A549 (cell line): ENCODE measurements at regions not wholly inside any gene's neighbourhood (a gene's known extent, or its start where the extent isn't known, plus 50 kb on each side); places are given as distances from the start of the nearest gene placed in this dataset.

ENCODE experiments used
- ATAC-seq, 2 experiments: fragments of 200-7000 bp in 1 of 2; fragments of >200 bp in 1 of 2; cut with Nextera tagmentation in 1 of 2; cut with Tn5 transposase in 1 of 2; 3 replicates each; pipeline versions ENCODE4 v1.8.0 to v1.9.1; 2018 to 2020; ENCODE audit warnings: mild to moderate bottlenecking in 1 of 2, moderate library complexity in 1 of 2
- CTCF ChIA-PET: fragments of 300-600 bp; sonication (Branson Sonifier 250); formaldehyde crosslinking; extraction: SDS; loops from one replicate; lab custom pipeline; 2021; ENCODE audit warnings: antibody characterized with exemption, inconsistent platforms; lab: Yijun Ruan, JAX
- POLR2A ChIA-PET: fragments of 350-600 bp; formaldehyde crosslinking; extraction: SDS; loops from one replicate; lab custom pipeline; 2021; ENCODE audit warnings: antibody characterized with exemption, inconsistent platforms; lab: Yijun Ruan, JAX
- DNase-seq, 2 experiments: peaks; one replicate each; pipeline versions ENCODE4 v3.0.0 to v3.0.0-alpha.2; 2011 to 2016; ENCODE audit warnings: low read depth in 1 of 2, low spot score in 1 of 2
- FAIRE-seq: peaks from 2 replicates; lab custom pipeline; 2011; peaks lifted over from hg19 to GRCh38; lab: Jason Lieb, UNC
- H3K27ac ChIP-seq, 2 experiments: fragments of >200 bp; sonication (Bioruptor Twin); formaldehyde crosslinking; 3 replicates each; pipeline ENCODE4 v1.5.1; 2016 to 2017
- H3K4me1 ChIP-seq: fragments of >200 bp; sonication (Bioruptor Twin); formaldehyde crosslinking; 3 replicates; pipeline ENCODE4 v1.6.1; 2016
- H3K4me2 ChIP-seq: fragments of >200 bp; sonication (Bioruptor Twin); formaldehyde crosslinking; 3 replicates; pipeline ENCODE4 v1.6.1; 2016
- H3K4me3 ChIP-seq: fragments of >200 bp; sonication (Bioruptor Twin); formaldehyde crosslinking; 3 replicates; pipeline ENCODE4 v1.5.1; 2016
- H3K9me3 ChIP-seq: fragments of >200 bp; sonication (Bioruptor Twin); formaldehyde crosslinking; 3 replicates; pipeline ENCODE4 v1.6.1; 2016
- ATOH8 ChIP-seq: fragments of 250-450 bp; sonication (Bioruptor Pico); IDR thresholded peaks from 2 replicates; pipeline ENCODE4 v1.5.0; 2020; ENCODE audit warnings: low read depth, mild to moderate bottlenecking, moderate library complexity
- CHD2 ChIP-seq: fragments of 150-350 bp; IDR thresholded peaks from 2 replicates; pipeline ENCODE4 v1.6.1; 2014; ENCODE audit warnings: low read length; ENCODE audit not compliant: partially characterized antibody
- CHD4 ChIP-seq: fragments of 200-600 bp; sonication (generic); IDR thresholded peaks from 2 replicates; pipeline ENCODE4 v1.6.1; 2016; ENCODE audit warnings: antibody characterized with exemption, mild to moderate bottlenecking, borderline replicate concordance
- EP300 ChIP-seq, 2 experiments: fragments of >200 bp; sonication (Bioruptor Twin); formaldehyde crosslinking; IDR thresholded peaks; 2 replicates in 1 of 2; 3 replicates in 1 of 2; pipeline ENCODE4 v1.6.1; 2016 to 2017
- FOSB ChIP-seq: fragments of 250-450 bp; sonication (Bioruptor Pico); IDR thresholded peaks from 2 replicates; pipeline ENCODE4 v1.5.0; 2020; ENCODE audit warnings: mild to moderate bottlenecking, moderate library complexity
- FOXS1 ChIP-seq: fragments of 250-450 bp; sonication (Bioruptor Pico); IDR thresholded peaks from 2 replicates; pipeline ENCODE4 v1.5.0; 2020; ENCODE audit warnings: mild to moderate bottlenecking, moderate library complexity
- GATA3 ChIP-seq: IDR thresholded peaks from 2 replicates; pipeline ENCODE4 v1.6.1; 2012; ENCODE audit warnings: borderline replicate concordance
- HEYL ChIP-seq: fragments of 250-450 bp; sonication (Bioruptor Pico); IDR thresholded peaks from 2 replicates; pipeline ENCODE4 v1.8.0; 2021; ENCODE audit warnings: mild to moderate bottlenecking, moderate library complexity
- HOXB13 ChIP-seq: fragments of 250-450 bp; sonication (Bioruptor Pico); IDR thresholded peaks from 2 replicates; pipeline ENCODE4 v1.5.0; 2020; ENCODE audit warnings: low read depth, mild to moderate bottlenecking, moderate library complexity
- HOXB5 ChIP-seq: fragments of 250-450 bp; sonication (Bioruptor Pico); IDR thresholded peaks from 2 replicates; pipeline ENCODE4 v1.5.0; 2020; ENCODE audit warnings: mild to moderate bottlenecking, moderate library complexity
- JUNB ChIP-seq: fragments of >200 bp; sonication (Bioruptor Twin); formaldehyde crosslinking; IDR thresholded peaks from 2 replicates; pipeline ENCODE4 v1.6.1; 2016
- KDM1A ChIP-seq: fragments of 200-600 bp; sonication (generic); IDR thresholded peaks from 2 replicates; pipeline ENCODE4 v1.6.1; 2016; ENCODE audit warnings: low read depth, mild to moderate bottlenecking
- PBX3 ChIP-seq: IDR thresholded peaks from 2 replicates; pipeline ENCODE4 v1.6.1; 2012
- POLR2AphosphoS2 ChIP-seq: conservative IDR thresholded peaks from 2 replicates; pipeline ENCODE4 v1.6.1; 2012; ENCODE audit warnings: low read length, improper control_type of control experiment, inconsistent platforms
- RFX5 ChIP-seq: fragments of 450-650 bp; IDR thresholded peaks from 2 replicates; pipeline ENCODE4 v1.7.1; 2014; ENCODE audit warnings: antibody characterized with exemption, mild to moderate bottlenecking, moderate library complexity
- SREBF2 ChIP-seq: fragments of 450-650 bp; IDR thresholded peaks from 2 replicates; pipeline ENCODE4 v1.6.1; 2014; ENCODE audit warnings: mild to moderate bottlenecking, moderate library complexity
- TP53 ChIP-seq: fragments of 250-450 bp; sonication (Bioruptor Pico); IDR thresholded peaks from 2 replicates; pipeline ENCODE4 v1.5.0; 2021; ENCODE audit warnings: mild to moderate bottlenecking, moderate library complexity
- ZC3H11A ChIP-seq: fragments of 450-650 bp; IDR thresholded peaks from 2 replicates; pipeline ENCODE4 v1.6.1; 2014; ENCODE audit warnings: antibody characterized with exemption, mild to moderate bottlenecking
- ZFP36 ChIP-seq: fragments of 450-650 bp; IDR thresholded peaks from 2 replicates; pipeline ENCODE4 v1.6.1; 2014; ENCODE audit warnings: borderline replicate concordance; ENCODE audit not compliant: partially characterized antibody
- WGBS: methylation state at CpG from one replicate; pipeline ENCODE4 v1.1.6; 2017; ENCODE audit errors: missing lambda C conversion rate; 5-methylcytosine and 5-hydroxymethylcytosine counted together
- TF ChIP-seq, protein P1 (sequence below): fragments of 450-650 bp; IDR thresholded peaks from 2 replicates; pipeline ENCODE4 v1.6.1; 2014; ENCODE audit warnings: antibody characterized with exemption

- 0 out of 3 replicates have a peak, but pooled peaks cover 2% of the 10 kb centered on the region for H3K9me3 ChIP-seq
- H3K27ac ChIP-seq: no peak overlapping the region
- POLR2A ChIA-PET: no interaction called here
- no peak overlapping the region for H3K4me2 ChIP-seq
- H3K4me3 ChIP-seq: no peak overlapping the region
- FAIRE-seq (no peak), DNase-seq (no peak), ATAC-seq (no peak)
- no peaks in the 10 kb centered on the region; the same call in 2 of the 3 replicates for H3K4me1 ChIP-seq
- CTCF ChIA-PET: interaction anchor here (0.5 kb wide), 1 partner anchor 73 kb away, joined by 3 read pairs; no protein-coding TSS in a partner anchor
- TF ChIP-seq EP300 (IDR thresholded peaks at IDR 0.05) (no peak), RFX5 (no peak), FOSB (CRISPR knock-in tag) (no peak), SREBF2 (no peak), ZC3H11A (no peak), POLR2AphosphoS2 (no peak), PBX3 (no peak), GATA3 (no peak)
Observed at GRCh38 chr11:130792772-130793171, 123.5 kb downstream of the SNX19 start.

GRCh38 chr11:130796828-130797227 is 119.5 kb downstream of the SNX19 start:
- ATAC-seq: no peak
- CTCF ChIA-PET: no interaction called here
- no peak for FAIRE-seq
- no peak overlapping the region for H3K27ac ChIP-seq
- no peak for DNase-seq
- WGBS: 53% methylated on average over 2 of the region's 2 CpGs
- H3K4me3 ChIP-seq: no peak overlapping the region
- POLR2A ChIA-PET: no interaction called here
- H3K4me1 ChIP-seq: 0 out of 3 replicates have a peak, but pooled peaks cover under 1% of the 10 kb centered on the region
- TF ChIP-seq, protein P1, sequence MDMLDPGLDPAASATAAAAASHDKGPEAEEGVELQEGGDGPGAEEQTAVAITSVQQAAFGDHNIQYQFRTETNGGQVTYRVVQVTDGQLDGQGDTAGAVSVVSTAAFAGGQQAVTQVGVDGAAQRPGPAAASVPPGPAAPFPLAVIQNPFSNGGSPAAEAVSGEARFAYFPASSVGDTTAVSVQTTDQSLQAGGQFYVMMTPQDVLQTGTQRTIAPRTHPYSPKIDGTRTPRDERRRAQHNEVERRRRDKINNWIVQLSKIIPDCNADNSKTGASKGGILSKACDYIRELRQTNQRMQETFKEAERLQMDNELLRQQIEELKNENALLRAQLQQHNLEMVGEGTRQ: no peak
- TF ChIP-seq ZFP36 (no peak), HEYL (CRISPR knock-in tag) (no peak)
- no peaks in the 10 kb centered on the region for H3K9me3 ChIP-seq
- H3K4me2 ChIP-seq: no peak overlapping the region

GRCh38 chr11:130798280-130798679 is 118.0 kb downstream of the SNX19 start:
- FAIRE-seq: no peak
- Histone ChIP-seq H3K9me3 (no peaks in the 10 kb centered on the region), H3K4me2 (no peak overlapping the region), H3K27ac (no peak overlapping the region), H3K4me1 (0 out of 3 replicates have a peak, but pooled peaks cover 2% of the 10 kb centered on the region), H3K4me3 (no peak overlapping the region)
- CTCF ChIA-PET: no interaction called here
- POLR2A ChIA-PET: no interaction called here
- TF ChIP-seq CHD4 (no peak), HOXB13 (CRISPR knock-in tag) (no peak), KDM1A (no peak)
- DNase-seq: peak in 1 of 2 experiments; percentile 18
- ATAC-seq: peak; percentile 39 to 53; a peak in 3 of 6 replicates
- WGBS: 26% methylated on average over 3 of the region's 3 CpGs

DNA sequence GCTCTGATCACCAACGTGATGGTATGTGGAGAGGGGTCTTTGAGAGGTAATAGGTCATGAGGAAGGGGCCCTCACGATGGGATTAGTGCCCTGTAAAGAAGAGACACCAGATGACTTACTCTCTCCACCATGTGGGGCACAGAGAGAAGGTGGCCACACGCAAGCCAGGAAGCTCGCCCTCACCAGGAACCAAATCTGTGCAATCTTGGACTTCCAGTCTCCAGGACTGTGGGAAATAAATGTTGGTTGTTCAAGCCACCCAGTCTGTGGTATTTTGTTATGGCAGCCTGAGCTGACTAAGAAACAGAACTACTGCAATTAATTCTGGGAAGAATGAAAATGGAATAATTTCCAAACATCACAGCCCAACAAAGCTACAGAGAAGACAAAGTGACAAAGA is 117.5 kb downstream of the SNX19 start:
- Histone ChIP-seq H3K9me3 (no peaks in the 10 kb centered on the region), H3K4me3 (no peak overlapping the region), H3K4me1 (0 out of 3 replicates have a peak, but pooled peaks cover 2% of the 10 kb centered on the region), H3K4me2 (no peak overlapping the region), H3K27ac (no peak overlapping the region)
- 48% methylated on average over 4 of the region's 4 CpGs for WGBS
- ATAC-seq (no peak), DNase-seq (no peak), FAIRE-seq (no peak)
- ChIA-PET CTCF (interaction anchor here (1.2 kb wide), 1 partner anchor 363 kb away, joined by 3 read pairs; no protein-coding TSS in a partner anchor), POLR2A (no interaction called here)
- TF ChIP-seq FOXS1 (CRISPR knock-in tag): no peak
- no peak for TF ChIP-seq HEYL (CRISPR knock-in tag)
- TF ChIP-seq JUNB: no peak
- TF ChIP-seq TP53 (CRISPR knock-in tag): no peak
- no peak for TF ChIP-seq ZFP36
- no peak for TF ChIP-seq ATOH8 (CRISPR knock-in tag)
- no peak for TF ChIP-seq HOXB5 (CRISPR knock-in tag)
- no peak for TF ChIP-seq CHD2
